ENCODE measurements at regions not wholly inside any gene's neighbourhood (a gene's known extent, or its start where the extent isn't known, plus 50 kb on each side); places are given as distances from the start of the nearest gene placed in this dataset.

GRCh38 chr6:1554476-1555310, 55.0 kb upstream of the FOXC1 start:
- H3K27ac ChIP-seq = no peak overlapping the region
- H3K4me3 ChIP-seq = no peak overlapping the region
- no peak overlapping the region for H3K4me2 ChIP-seq
- POLR2A ChIA-PET (ENCODE audit: unreplicated experiment) = interaction anchor here (0.7 kb wide), 1 partner anchor 362 kb away, joined by 3 read pairs; no protein-coding TSS in a partner anchor
- CTCF ChIA-PET = interaction anchor here (0.6 kb wide), 1 partner anchor 300 kb away, joined by 3 read pairs; no protein-coding TSS in a partner anchor
- H3K9me2 ChIP-seq (ENCODE audit: insufficient read depth) = no peaks in the 10 kb centered on the region
- H3K4me1 ChIP-seq (replicated peaks; ENCODE audit: insufficient read depth) = no peaks in the 10 kb centered on the region
- peak in 1 of 2 experiments; percentile 69 for DNase-seq
- H4K20me1 ChIP-seq (ENCODE audit: insufficient read depth) = no peaks in the 10 kb centered on the region
- no peak overlapping the region for H2AFZ ChIP-seq
- intact Hi-C loops (cut with micrococcal nuclease; ENCODE audit: unreplicated experiment) = no loop called here
- TSS peak; percentile 64 for BruUV-seq (replicated peaks)
- TF ChIP-seq CTCF (conservative IDR thresholded peaks at IDR 0.05) (no peak), EZH2 (IDR thresholded peaks at IDR 0.05; ENCODE audit: low read depth) (no peak)
- no peaks in the 10 kb centered on the region for H3K79me2 ChIP-seq (ENCODE audit: low read depth)
- no peaks in the 10 kb centered on the region for H3K27me3 ChIP-seq (ENCODE audit: insufficient read depth, low read depth)
- H3F3A ChIP-seq (ENCODE audit: insufficient read depth, low read depth) = no peaks in the 10 kb centered on the region
- H3K36me3 ChIP-seq (ENCODE audit: low read depth) = no peaks in the 10 kb centered on the region
- H3K9me3 ChIP-seq (ENCODE audit: insufficient read depth, low read depth) = no peaks in the 10 kb centered on the region

- ChIA-PET POLR2A (ENCODE audit: unreplicated experiment) (no interaction called here), CTCF (interaction anchor here (0.7 kb wide), 2 partner anchors 563 to 1135 kb away, joined by 4 to 5 read pairs; no protein-coding TSS in a partner anchor)
- H3K4me1 ChIP-seq (replicated peaks; ENCODE audit: insufficient read depth) = no peaks in the 10 kb centered on the region
- no peak overlapping the region for H3K4me2 ChIP-seq
- no peak overlapping the region for H3K27ac ChIP-seq
- intact Hi-C loops (cut with micrococcal nuclease; ENCODE audit: unreplicated experiment) = no loop called here
- no peaks in the 10 kb centered on the region for H3F3A ChIP-seq (ENCODE audit: insufficient read depth, low read depth)
- H2AFZ ChIP-seq = no peak overlapping the region
- no peaks in the 10 kb centered on the region for H3K79me2 ChIP-seq (ENCODE audit: low read depth)
- no peak overlapping the region for H3K4me3 ChIP-seq
- no peaks in the 10 kb centered on the region for H3K27me3 ChIP-seq (ENCODE audit: insufficient read depth, low read depth)
- no peaks in the 10 kb centered on the region for H4K20me1 ChIP-seq (ENCODE audit: insufficient read depth)
- no TSS peak for BruUV-seq (replicated peaks)
- no peak for DNase-seq
- no peaks in the 10 kb centered on the region for H3K36me3 ChIP-seq (ENCODE audit: low read depth)
- no peaks in the 10 kb centered on the region for H3K9me2 ChIP-seq (ENCODE audit: insufficient read depth)
- TF ChIP-seq CTCF (conservative IDR thresholded peaks at IDR 0.05) (no peak), EZH2 (IDR thresholded peaks at IDR 0.05; ENCODE audit: low read depth) (no peak)
- no peaks in the 10 kb centered on the region for H3K9me3 ChIP-seq (ENCODE audit: insufficient read depth, low read depth)
These were observed 51.3 kb upstream of the FOXC1 start for GRCh38 chr6:1558388-1558787.

Data from PC-9 (cell line).